ENCODE measurements at regions not wholly inside any gene's neighbourhood (a gene's known extent, or its start where the extent isn't known, plus 50 kb on each side); places are given as distances from the start of the nearest gene placed in this dataset.

DNA sequence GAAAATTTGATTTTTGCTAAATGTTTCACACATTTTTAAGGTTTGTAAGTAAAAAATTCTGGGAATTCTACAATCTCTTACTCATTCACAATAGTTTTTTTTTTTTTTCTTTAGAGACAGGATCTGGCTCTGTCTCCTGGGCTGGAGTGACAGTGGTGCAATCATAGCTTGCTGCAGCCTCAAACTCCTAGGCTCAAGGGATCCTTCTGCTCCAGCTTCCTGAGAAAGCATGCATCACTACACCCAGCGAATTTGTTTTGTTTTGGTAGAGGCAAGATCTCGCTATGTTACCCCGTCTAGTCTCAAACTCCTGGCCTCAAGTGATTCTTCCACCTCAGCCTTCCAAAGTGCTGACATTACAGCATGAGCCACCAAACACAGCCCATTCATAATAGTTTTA, 232.8 kb downstream of the GJA1 start:
- no peak for TF ChIP-seq POLR2A (IDR thresholded peaks at IDR 0.05; ENCODE audit: low read depth, low read length)
- no peak for TF ChIP-seq TAF1 (IDR thresholded peaks at IDR 0.05; ENCODE audit: low read depth, low read length)
- TF ChIP-seq POLR2AphosphoS5 (IDR thresholded peaks at IDR 0.05; ENCODE audit: low read depth, low read length), result no peak
